ENCODE measurements at regions not wholly inside any gene's neighbourhood (a gene's known extent, or its start where the extent isn't known, plus 50 kb on each side); places are given as distances from the start of the nearest gene placed in this dataset.

DNA sequence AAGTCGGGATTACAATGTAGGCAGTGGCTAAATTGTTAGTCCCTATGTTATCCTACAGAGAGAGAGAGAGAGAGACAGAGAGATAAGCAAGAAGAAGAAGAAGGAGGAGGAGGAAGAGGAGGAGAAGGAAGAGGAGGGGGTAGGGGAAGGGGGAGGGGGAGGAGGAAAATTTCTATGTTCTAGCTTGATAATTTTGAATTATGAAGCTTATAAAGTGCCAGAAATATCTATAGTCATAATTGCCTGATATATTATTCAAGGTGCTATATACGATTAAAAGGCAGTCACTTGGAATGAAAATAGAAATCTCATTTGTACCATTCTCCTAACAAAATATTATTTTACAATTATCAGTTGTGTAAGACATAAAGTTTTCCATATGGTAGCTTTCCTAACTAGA is 122.4 kb upstream of the PRR32 start:
- intact Hi-C loops (cut with micrococcal nuclease; ENCODE audit: unreplicated experiment), result no loop called here

GRCh38 chrX:126701380-126701779 is 118.1 kb upstream of the PRR32 start:
- Histone ChIP-seq H3K9me2 (ENCODE audit: insufficient read depth, low read length) (no peaks in the 10 kb centered on the region), H3K4me2 (ENCODE audit: low read length) (no peak overlapping the region), H2AFZ (ENCODE audit: low read length) (no peak overlapping the region), H3K36me3 (ENCODE audit: insufficient read depth, low read length) (no peaks in the 10 kb centered on the region), H3K27ac (ENCODE audit: low read depth, low read length, poor library complexity, severe bottlenecking) (no peak overlapping the region), H3K4me3 (ENCODE audit: low read depth, low read length, poor library complexity, severe bottlenecking) (no peak overlapping the region), H4K20me1 (ENCODE audit: insufficient read depth, low read length) (no peaks in the 10 kb centered on the region), H3K79me2 (ENCODE audit: insufficient read depth, low read depth, low read length) (no peaks in the 10 kb centered on the region), H3K9me3 (ENCODE audit: low read length) (no peaks in the 10 kb centered on the region), H3K4me1 (ENCODE audit: insufficient read depth, low read length, poor library complexity, severe bottlenecking) (no peaks in the 10 kb centered on the region)
- ChIA-PET POLR2A (no interaction called here), CTCF (ENCODE audit: unreplicated experiment) (no interaction called here)
- DNase-seq (ENCODE audit: low spot score), result no peak
- intact Hi-C loops (cut with micrococcal nuclease; ENCODE audit: unreplicated experiment), result no loop called here
- TF ChIP-seq EZH2phosphoT487 (IDR thresholded peaks at IDR 0.05; ENCODE audit: borderline replicate concordance, low read depth, low read length), result no peak
- TF ChIP-seq, protein P1, sequence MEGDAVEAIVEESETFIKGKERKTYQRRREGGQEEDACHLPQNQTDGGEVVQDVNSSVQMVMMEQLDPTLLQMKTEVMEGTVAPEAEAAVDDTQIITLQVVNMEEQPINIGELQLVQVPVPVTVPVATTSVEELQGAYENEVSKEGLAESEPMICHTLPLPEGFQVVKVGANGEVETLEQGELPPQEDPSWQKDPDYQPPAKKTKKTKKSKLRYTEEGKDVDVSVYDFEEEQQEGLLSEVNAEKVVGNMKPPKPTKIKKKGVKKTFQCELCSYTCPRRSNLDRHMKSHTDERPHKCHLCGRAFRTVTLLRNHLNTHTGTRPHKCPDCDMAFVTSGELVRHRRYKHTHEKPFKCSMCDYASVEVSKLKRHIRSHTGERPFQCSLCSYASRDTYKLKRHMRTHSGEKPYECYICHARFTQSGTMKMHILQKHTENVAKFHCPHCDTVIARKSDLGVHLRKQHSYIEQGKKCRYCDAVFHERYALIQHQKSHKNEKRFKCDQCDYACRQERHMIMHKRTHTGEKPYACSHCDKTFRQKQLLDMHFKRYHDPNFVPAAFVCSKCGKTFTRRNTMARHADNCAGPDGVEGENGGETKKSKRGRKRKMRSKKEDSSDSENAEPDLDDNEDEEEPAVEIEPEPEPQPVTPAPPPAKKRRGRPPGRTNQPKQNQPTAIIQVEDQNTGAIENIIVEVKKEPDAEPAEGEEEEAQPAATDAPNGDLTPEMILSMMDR (conservative IDR thresholded peaks at IDR 0.05; ENCODE audit: low read length), result no peak
- no TSS peak for BruUV-seq (replicated peaks)

More for the DNA sequence above, 122.4 kb upstream of the PRR32 start:
- TF ChIP-seq, protein P1 (conservative IDR thresholded peaks at IDR 0.05; ENCODE audit: low read length), result no peak
- TF ChIP-seq EZH2phosphoT487 (IDR thresholded peaks at IDR 0.05; ENCODE audit: borderline replicate concordance, low read depth, low read length), result no peak
- no TSS peak for BruUV-seq (replicated peaks)
- no peak overlapping the region for H3K27ac ChIP-seq (ENCODE audit: low read depth, low read length, poor library complexity, severe bottlenecking)
- CTCF ChIA-PET (ENCODE audit: unreplicated experiment), result no interaction called here
- H3K4me1 ChIP-seq (ENCODE audit: insufficient read depth, low read length, poor library complexity, severe bottlenecking), result no peaks in the 10 kb centered on the region
- H3K4me2 ChIP-seq (ENCODE audit: low read length), result no peak overlapping the region
- no peak for DNase-seq (ENCODE audit: low spot score)
- H4K20me1 ChIP-seq (ENCODE audit: insufficient read depth, low read length), result no peaks in the 10 kb centered on the region
- H3K79me2 ChIP-seq (ENCODE audit: insufficient read depth, low read depth, low read length), result no peaks in the 10 kb centered on the region
- H3K36me3 ChIP-seq (ENCODE audit: insufficient read depth, low read length), result no peaks in the 10 kb centered on the region
- POLR2A ChIA-PET, result interaction anchor here (0.6 kb wide), 1 partner anchor 1181 kb away, joined by 5 read pairs; no protein-coding TSS in a partner anchor
- H3K4me3 ChIP-seq (ENCODE audit: low read depth, low read length, poor library complexity, severe bottlenecking), result no peak overlapping the region
- no peak overlapping the region for H2AFZ ChIP-seq (ENCODE audit: low read length)
- no peaks in the 10 kb centered on the region for H3K9me2 ChIP-seq (ENCODE audit: insufficient read depth, low read length)
- no peaks in the 10 kb centered on the region for H3K9me3 ChIP-seq (ENCODE audit: low read length)

- TF ChIP-seq, protein P1 (conservative IDR thresholded peaks at IDR 0.05; ENCODE audit: low read length), result no peak
- TF ChIP-seq EZH2phosphoT487 (IDR thresholded peaks at IDR 0.05; ENCODE audit: borderline replicate concordance, low read depth, low read length), result no peak
- DNase-seq (ENCODE audit: low spot score), result no peak
- POLR2A ChIA-PET, result interaction anchor here (0.7 kb wide), 1 partner anchor 1219 kb away, joined by 4 read pairs; no protein-coding TSS in a partner anchor
- no peaks in the 10 kb centered on the region for H3K4me1 ChIP-seq (ENCODE audit: insufficient read depth, low read length, poor library complexity, severe bottlenecking)
- BruUV-seq (replicated peaks), result no TSS peak
- H2AFZ ChIP-seq (ENCODE audit: low read length), result no peak overlapping the region
- H3K36me3 ChIP-seq (ENCODE audit: insufficient read depth, low read length), result no peaks in the 10 kb centered on the region
- no peaks in the 10 kb centered on the region for H3K9me3 ChIP-seq (ENCODE audit: low read length)
- H3K4me2 ChIP-seq (ENCODE audit: low read length), result no peak overlapping the region
- H3K79me2 ChIP-seq (ENCODE audit: insufficient read depth, low read depth, low read length), result no peaks in the 10 kb centered on the region
- H4K20me1 ChIP-seq (ENCODE audit: insufficient read depth, low read length), result no peaks in the 10 kb centered on the region
- H3K4me3 ChIP-seq (ENCODE audit: low read depth, low read length, poor library complexity, severe bottlenecking), result no peak overlapping the region
- intact Hi-C loops (cut with micrococcal nuclease; ENCODE audit: unreplicated experiment), result no loop called here
- H3K27ac ChIP-seq (ENCODE audit: low read depth, low read length, poor library complexity, severe bottlenecking), result no peak overlapping the region
- CTCF ChIA-PET (ENCODE audit: unreplicated experiment), result no interaction called here
- H3K9me2 ChIP-seq (ENCODE audit: insufficient read depth, low read length), result no peaks in the 10 kb centered on the region
These were observed 101.1 kb upstream of the PRR32 start for GRCh38 chrX:126718440-126718839.

Measured in OCI-LY7 (cell line).